ENCODE measurements at regions not wholly inside any gene's neighbourhood (a gene's known extent, or its start where the extent isn't known, plus 50 kb on each side); places are given as distances from the start of the nearest gene placed in this dataset.

- TF ChIP-seq SMC3 (conservative IDR thresholded peaks at IDR 0.05; ENCODE audit: poor library complexity) (no peak), REST (IDR thresholded peaks at IDR 0.05; ENCODE audit: borderline replicate concordance) (no peak), POLR2AphosphoS5 (IDR thresholded peaks at IDR 0.05) (no peak), TAF1 (IDR thresholded peaks at IDR 0.05; ENCODE audit: low read depth) (no peak), EZH2 (IDR thresholded peaks at IDR 0.05; ENCODE audit: borderline replicate concordance, insufficient read depth, low read length, poor library complexity, severe bottlenecking) (no peak), MXI1 (conservative IDR thresholded peaks at IDR 0.05; ENCODE audit: poor library complexity, severe bottlenecking) (no peak), CTCF (IDR thresholded peaks at IDR 0.05; ENCODE audit: poor library complexity, severe bottlenecking) (no peak), RAD21 (conservative IDR thresholded peaks at IDR 0.05) (no peak), EP300 (conservative IDR thresholded peaks at IDR 0.05; ENCODE audit: poor library complexity, severe bottlenecking) (no peak)
- no peak overlapping the region for H3K27ac ChIP-seq (ENCODE audit: low read length)
- no peak overlapping the region for H2AFZ ChIP-seq (ENCODE audit: low read depth, low read length)
- no peaks in the 10 kb centered on the region for H3K9me2 ChIP-seq (ENCODE audit: insufficient read depth, low read length)
- no peaks in the 10 kb centered on the region for H3K9me3 ChIP-seq (ENCODE audit: low read length)
- no peaks in the 10 kb centered on the region for H3F3A ChIP-seq (ENCODE audit: insufficient read depth, low read length, poor library complexity, severe bottlenecking)
- no peak overlapping the region for H3K4me2 ChIP-seq (ENCODE audit: low read length)
- no peak overlapping the region for H3K9ac ChIP-seq (ENCODE audit: low read length)
- H3K36me3 ChIP-seq (ENCODE audit: insufficient read depth, low read length), result no peaks in the 10 kb centered on the region
- no peaks in the 10 kb centered on the region for H3K27me3 ChIP-seq (ENCODE audit: insufficient read depth, low read depth, low read length)
- H3K79me2 ChIP-seq (replicated peaks; ENCODE audit: insufficient read depth, low read length), result no peaks in the 10 kb centered on the region
- H3K4me3 ChIP-seq (ENCODE audit: low read length), result no peak overlapping the region
- no peaks in the 10 kb centered on the region for H4K20me1 ChIP-seq (ENCODE audit: insufficient read depth)
These were observed 80.1 kb upstream of the E2F8 start for GRCh38 chr11:19320827-19321226.

GRCh38 chr11:19316434-19316833 lies 75.7 kb upstream of the E2F8 start:
- Histone ChIP-seq H3K4me3 (ENCODE audit: low read length) (no peak overlapping the region), H3K36me3 (ENCODE audit: insufficient read depth, low read length) (no peaks in the 10 kb centered on the region), H3K9me3 (ENCODE audit: low read length) (no peaks in the 10 kb centered on the region), H3K9me2 (ENCODE audit: insufficient read depth, low read length) (no peaks in the 10 kb centered on the region), H3K79me2 (replicated peaks; ENCODE audit: insufficient read depth, low read length) (no peaks in the 10 kb centered on the region), H2AFZ (ENCODE audit: low read depth, low read length) (no peak overlapping the region), H3K9ac (ENCODE audit: low read length) (no peak overlapping the region), H3K4me2 (ENCODE audit: low read length) (no peak overlapping the region), H3K27ac (ENCODE audit: low read length) (no peak overlapping the region), H3K27me3 (ENCODE audit: insufficient read depth, low read depth, low read length) (no peaks in the 10 kb centered on the region), H3F3A (ENCODE audit: insufficient read depth, low read length, poor library complexity, severe bottlenecking) (no peaks in the 10 kb centered on the region), H4K20me1 (ENCODE audit: insufficient read depth) (no peaks in the 10 kb centered on the region)
- TF ChIP-seq RAD21 (conservative IDR thresholded peaks at IDR 0.05) (no peak), EP300 (conservative IDR thresholded peaks at IDR 0.05; ENCODE audit: poor library complexity, severe bottlenecking) (no peak), MXI1 (conservative IDR thresholded peaks at IDR 0.05; ENCODE audit: poor library complexity, severe bottlenecking) (no peak), CTCF (IDR thresholded peaks at IDR 0.05; ENCODE audit: poor library complexity, severe bottlenecking) (no peak), EZH2 (IDR thresholded peaks at IDR 0.05; ENCODE audit: borderline replicate concordance, insufficient read depth, low read length, poor library complexity, severe bottlenecking) (no peak), POLR2AphosphoS5 (IDR thresholded peaks at IDR 0.05) (no peak), REST (IDR thresholded peaks at IDR 0.05; ENCODE audit: borderline replicate concordance) (no peak), TAF1 (IDR thresholded peaks at IDR 0.05; ENCODE audit: low read depth) (no peak), SMC3 (conservative IDR thresholded peaks at IDR 0.05; ENCODE audit: poor library complexity) (no peak)

All from neural cell (in vitro differentiated cells).